ENCODE measurements at regions not wholly inside any gene's neighbourhood (a gene's known extent, or its start where the extent isn't known, plus 50 kb on each side); places are given as distances from the start of the nearest gene placed in this dataset.

DNA sequence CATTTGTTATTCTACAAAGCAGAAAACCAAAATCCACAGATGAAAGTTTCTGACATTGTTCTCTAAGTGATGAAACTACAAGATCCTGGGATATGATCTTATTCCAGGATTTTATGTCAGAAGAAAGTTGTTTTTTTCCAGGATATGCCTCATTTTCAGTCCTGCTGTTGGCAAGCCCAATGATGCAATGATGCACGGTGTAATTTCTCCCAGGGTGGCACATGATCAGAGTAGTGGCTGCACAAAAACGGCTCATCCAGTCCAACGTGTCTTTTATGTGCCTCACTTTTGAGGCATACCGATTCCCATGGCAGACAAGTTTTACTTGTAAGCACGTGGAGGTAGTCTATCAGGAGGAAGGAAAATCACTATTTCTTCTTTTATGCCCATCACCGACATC is 302.3 kb upstream of the JAG1 start:
- Histone ChIP-seq H3K79me2 (ENCODE audit: control insufficient read depth, insufficient read depth, low read length) (no peaks in the 10 kb centered on the region), H3K27me3 (replicated peaks in 1 of 2; ENCODE audit: control insufficient read depth in 2 of 2, insufficient read depth in 2 of 2, low read length in 1 of 2) (no peaks in the 10 kb centered on the region), H3K9ac (ENCODE audit: control insufficient read depth, insufficient read depth, low read length) (no peak overlapping the region), H3K36me3 (ENCODE audit: control insufficient read depth in 2 of 2, insufficient read depth in 2 of 2, low read length in 1 of 2) (no peaks in the 10 kb centered on the region), H3K27ac (ENCODE audit: control insufficient read depth, insufficient read depth) (no peak overlapping the region), H3K9me3 (replicated peaks; ENCODE audit: control insufficient read depth, insufficient read depth, low read length) (no peaks in the 10 kb centered on the region), H3K4me2 (ENCODE audit: control insufficient read depth, insufficient read depth) (no peak overlapping the region), H4K20me1 (ENCODE audit: control insufficient read depth, insufficient read depth) (no peaks in the 10 kb centered on the region), H3K4me1 (ENCODE audit: control insufficient read depth, insufficient read depth, low read length) (no peaks in the 10 kb centered on the region), H3K4me3 (no peak overlapping the region), H2AFZ (ENCODE audit: control insufficient read depth, low read depth, low read length) (no peak overlapping the region)
- 29% methylated on average over 6 of the region's 6 CpGs for WGBS (ENCODE audit: insufficient coverage, insufficient replicate concordance, low lambda C conversion rate, missing lambda C conversion rate)
- BruUV-seq (replicated peaks): no TSS peak
- in situ Hi-C loops (cut with MboI): no loop called here
- SMC1A ChIA-PET (ENCODE audit: uncharacterized antibody, unreplicated experiment): interaction anchor here (0.9 kb wide), 1 partner anchor 12 kb away, joined by 3 read pairs; no protein-coding TSS in a partner anchor
- RAD21 ChIA-PET (ENCODE audit: unreplicated experiment): no interaction called here
- DNase-seq (ENCODE audit: low read depth, low spot score) (no peak), ATAC-seq (no peak), FAIRE-seq (no peak)
- POLR2A ChIA-PET: no interaction called here
- CTCF ChIA-PET: no interaction called here
- intact Hi-C loops (cut with micrococcal nuclease; ENCODE audit: unreplicated experiment): no loop called here
- no peak for TF ChIP-seq SRF (IDR thresholded peaks at IDR 0.05; ENCODE audit: low read depth in 2 of 2, low read length in 2 of 2)
- TF ChIP-seq, protein P1, sequence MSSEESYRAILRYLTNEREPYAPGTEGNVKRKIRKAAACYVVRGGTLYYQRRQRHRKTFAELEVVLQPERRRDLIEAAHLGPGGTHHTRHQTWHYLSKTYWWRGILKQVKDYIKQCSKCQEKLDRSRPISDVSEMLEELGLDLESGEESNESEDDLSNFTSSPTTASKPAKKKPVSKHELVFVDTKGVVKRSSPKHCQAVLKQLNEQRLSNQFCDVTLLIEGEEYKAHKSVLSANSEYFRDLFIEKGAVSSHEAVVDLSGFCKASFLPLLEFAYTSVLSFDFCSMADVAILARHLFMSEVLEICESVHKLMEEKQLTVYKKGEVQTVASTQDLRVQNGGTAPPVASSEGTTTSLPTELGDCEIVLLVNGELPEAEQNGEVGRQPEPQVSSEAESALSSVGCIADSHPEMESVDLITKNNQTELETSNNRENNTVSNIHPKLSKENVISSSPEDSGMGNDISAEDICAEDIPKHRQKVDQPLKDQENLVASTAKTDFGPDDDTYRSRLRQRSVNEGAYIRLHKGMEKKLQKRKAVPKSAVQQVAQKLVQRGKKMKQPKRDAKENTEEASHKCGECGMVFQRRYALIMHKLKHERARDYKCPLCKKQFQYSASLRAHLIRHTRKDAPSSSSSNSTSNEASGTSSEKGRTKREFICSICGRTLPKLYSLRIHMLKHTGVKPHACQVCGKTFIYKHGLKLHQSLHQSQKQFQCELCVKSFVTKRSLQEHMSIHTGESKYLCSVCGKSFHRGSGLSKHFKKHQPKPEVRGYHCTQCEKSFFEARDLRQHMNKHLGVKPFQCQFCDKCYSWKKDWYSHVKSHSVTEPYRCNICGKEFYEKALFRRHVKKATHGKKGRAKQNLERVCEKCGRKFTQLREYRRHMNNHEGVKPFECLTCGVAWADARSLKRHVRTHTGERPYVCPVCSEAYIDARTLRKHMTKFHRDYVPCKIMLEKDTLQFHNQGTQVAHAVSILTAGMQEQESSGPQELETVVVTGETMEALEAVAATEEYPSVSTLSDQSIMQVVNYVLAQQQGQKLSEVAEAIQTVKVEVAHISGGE (CRISPR knock-in tag; IDR thresholded peaks at IDR 0.05): no peak
- TF ChIP-seq RAD21 (IDR thresholded peaks at IDR 0.05; ENCODE audit: insufficient read depth, low read depth, low read length): no peak
- TF ChIP-seq, protein P2, sequence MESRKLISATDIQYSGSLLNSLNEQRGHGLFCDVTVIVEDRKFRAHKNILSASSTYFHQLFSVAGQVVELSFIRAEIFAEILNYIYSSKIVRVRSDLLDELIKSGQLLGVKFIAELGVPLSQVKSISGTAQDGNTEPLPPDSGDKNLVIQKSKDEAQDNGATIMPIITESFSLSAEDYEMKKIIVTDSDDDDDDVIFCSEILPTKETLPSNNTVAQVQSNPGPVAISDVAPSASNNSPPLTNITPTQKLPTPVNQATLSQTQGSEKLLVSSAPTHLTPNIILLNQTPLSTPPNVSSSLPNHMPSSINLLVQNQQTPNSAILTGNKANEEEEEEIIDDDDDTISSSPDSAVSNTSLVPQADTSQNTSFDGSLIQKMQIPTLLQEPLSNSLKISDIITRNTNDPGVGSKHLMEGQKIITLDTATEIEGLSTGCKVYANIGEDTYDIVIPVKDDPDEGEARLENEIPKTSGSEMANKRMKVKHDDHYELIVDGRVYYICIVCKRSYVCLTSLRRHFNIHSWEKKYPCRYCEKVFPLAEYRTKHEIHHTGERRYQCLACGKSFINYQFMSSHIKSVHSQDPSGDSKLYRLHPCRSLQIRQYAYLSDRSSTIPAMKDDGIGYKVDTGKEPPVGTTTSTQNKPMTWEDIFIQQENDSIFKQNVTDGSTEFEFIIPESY (IDR thresholded peaks at IDR 0.05): no peak
- no peak for TF ChIP-seq RB1 (IDR thresholded peaks at IDR 0.05; ENCODE audit: borderline replicate concordance)
- no peak for TF ChIP-seq MXI1 (IDR thresholded peaks at IDR 0.05; ENCODE audit: low read depth, low read length)
- TF ChIP-seq HCFC1 (IDR thresholded peaks at IDR 0.05; ENCODE audit: low read length): no peak
- TF ChIP-seq SP1 (IDR thresholded peaks at IDR 0.05; ENCODE audit: low read depth, low read length): no peak
- TF ChIP-seq, protein P3, sequence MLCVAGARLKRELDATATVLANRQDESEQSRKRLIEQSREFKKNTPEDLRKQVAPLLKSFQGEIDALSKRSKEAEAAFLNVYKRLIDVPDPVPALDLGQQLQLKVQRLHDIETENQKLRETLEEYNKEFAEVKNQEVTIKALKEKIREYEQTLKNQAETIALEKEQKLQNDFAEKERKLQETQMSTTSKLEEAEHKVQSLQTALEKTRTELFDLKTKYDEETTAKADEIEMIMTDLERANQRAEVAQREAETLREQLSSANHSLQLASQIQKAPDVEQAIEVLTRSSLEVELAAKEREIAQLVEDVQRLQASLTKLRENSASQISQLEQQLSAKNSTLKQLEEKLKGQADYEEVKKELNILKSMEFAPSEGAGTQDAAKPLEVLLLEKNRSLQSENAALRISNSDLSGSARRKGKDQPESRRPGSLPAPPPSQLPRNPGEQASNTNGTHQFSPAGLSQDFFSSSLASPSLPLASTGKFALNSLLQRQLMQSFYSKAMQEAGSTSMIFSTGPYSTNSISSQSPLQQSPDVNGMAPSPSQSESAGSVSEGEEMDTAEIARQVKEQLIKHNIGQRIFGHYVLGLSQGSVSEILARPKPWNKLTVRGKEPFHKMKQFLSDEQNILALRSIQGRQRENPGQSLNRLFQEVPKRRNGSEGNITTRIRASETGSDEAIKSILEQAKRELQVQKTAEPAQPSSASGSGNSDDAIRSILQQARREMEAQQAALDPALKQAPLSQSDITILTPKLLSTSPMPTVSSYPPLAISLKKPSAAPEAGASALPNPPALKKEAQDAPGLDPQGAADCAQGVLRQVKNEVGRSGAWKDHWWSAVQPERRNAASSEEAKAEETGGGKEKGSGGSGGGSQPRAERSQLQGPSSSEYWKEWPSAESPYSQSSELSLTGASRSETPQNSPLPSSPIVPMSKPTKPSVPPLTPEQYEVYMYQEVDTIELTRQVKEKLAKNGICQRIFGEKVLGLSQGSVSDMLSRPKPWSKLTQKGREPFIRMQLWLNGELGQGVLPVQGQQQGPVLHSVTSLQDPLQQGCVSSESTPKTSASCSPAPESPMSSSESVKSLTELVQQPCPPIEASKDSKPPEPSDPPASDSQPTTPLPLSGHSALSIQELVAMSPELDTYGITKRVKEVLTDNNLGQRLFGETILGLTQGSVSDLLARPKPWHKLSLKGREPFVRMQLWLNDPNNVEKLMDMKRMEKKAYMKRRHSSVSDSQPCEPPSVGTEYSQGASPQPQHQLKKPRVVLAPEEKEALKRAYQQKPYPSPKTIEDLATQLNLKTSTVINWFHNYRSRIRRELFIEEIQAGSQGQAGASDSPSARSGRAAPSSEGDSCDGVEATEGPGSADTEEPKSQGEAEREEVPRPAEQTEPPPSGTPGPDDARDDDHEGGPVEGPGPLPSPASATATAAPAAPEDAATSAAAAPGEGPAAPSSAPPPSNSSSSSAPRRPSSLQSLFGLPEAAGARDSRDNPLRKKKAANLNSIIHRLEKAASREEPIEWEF (IDR thresholded peaks at IDR 0.05; ENCODE audit: insufficient replicate concordance, low read depth, low read length): no peak
- TF ChIP-seq, protein P4, sequence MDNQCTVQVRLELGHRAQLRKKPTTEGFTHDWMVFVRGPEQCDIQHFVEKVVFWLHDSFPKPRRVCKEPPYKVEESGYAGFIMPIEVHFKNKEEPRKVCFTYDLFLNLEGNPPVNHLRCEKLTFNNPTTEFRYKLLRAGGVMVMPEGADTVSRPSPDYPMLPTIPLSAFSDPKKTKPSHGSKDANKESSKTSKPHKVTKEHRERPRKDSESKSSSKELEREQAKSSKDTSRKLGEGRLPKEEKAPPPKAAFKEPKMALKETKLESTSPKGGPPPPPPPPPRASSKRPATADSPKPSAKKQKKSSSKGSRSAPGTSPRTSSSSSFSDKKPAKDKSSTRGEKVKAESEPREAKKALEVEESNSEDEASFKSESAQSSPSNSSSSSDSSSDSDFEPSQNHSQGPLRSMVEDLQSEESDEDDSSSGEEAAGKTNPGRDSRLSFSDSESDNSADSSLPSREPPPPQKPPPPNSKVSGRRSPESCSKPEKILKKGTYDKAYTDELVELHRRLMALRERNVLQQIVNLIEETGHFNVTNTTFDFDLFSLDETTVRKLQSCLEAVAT (IDR thresholded peaks at IDR 0.05): no peak
- no peak for TF ChIP-seq RBBP5 (conservative IDR thresholded peaks at IDR 0.05)
- TF ChIP-seq ZNF622 (IDR thresholded peaks at IDR 0.05): no peak
- TF ChIP-seq ATF7 (IDR thresholded peaks at IDR 0.05; ENCODE audit: low read depth): no peak
- TF ChIP-seq EZH2 (IDR thresholded peaks at IDR 0.05; ENCODE audit: borderline replicate concordance, control insufficient read depth, low read depth, low read length): no peak

Measured in GM12878 (cell line).